Endothelial cell (in vitro differentiated cells): ENCODE measurements at regions not wholly inside any gene's neighbourhood (a gene's known extent, or its start where the extent isn't known, plus 50 kb on each side); places are given as distances from the start of the nearest gene placed in this dataset.
"Not testable (repeated sequence)": the region's sequence is repeated elsewhere in the genome, so short reads cannot be mapped to it uniquely, and the experiment has no call there.

Experiments
- DNase-seq: peaks from one replicate; pipeline ENCODE4 v3.0.0; 2021; ENCODE audit warnings: low spot score
- H3K27ac Mint-ChIP-seq: one replicate; pipeline ENCODE4 v1.8.0; 2021; ENCODE audit warnings: mixed read lengths, inconsistent platforms; ENCODE audit not compliant: unreplicated experiment
- H3K27me3 Mint-ChIP-seq: one replicate; pipeline ENCODE4 v1.8.0; 2021; ENCODE audit warnings: mild to moderate bottlenecking, moderate library complexity, mixed read lengths, inconsistent platforms; ENCODE audit not compliant: unreplicated experiment
- H3K36me3 Mint-ChIP-seq: one replicate; pipeline ENCODE4 v1.8.0; 2021; ENCODE audit warnings: mild to moderate bottlenecking, low read depth, mixed read lengths, inconsistent platforms; ENCODE audit not compliant: unreplicated experiment
- H3K4me1 Mint-ChIP-seq: one replicate; pipeline ENCODE4 v1.8.0; 2021; ENCODE audit warnings: mild to moderate bottlenecking, mixed read lengths, inconsistent platforms; ENCODE audit not compliant: unreplicated experiment
- H3K4me3 Mint-ChIP-seq: one replicate; pipeline ENCODE4 v1.8.0; 2021; ENCODE audit warnings: mild to moderate bottlenecking, mixed read lengths, inconsistent platforms; ENCODE audit not compliant: unreplicated experiment
- H3K9me3 Mint-ChIP-seq: one replicate; pipeline ENCODE4 v1.8.0; 2021; ENCODE audit warnings: mixed read lengths, inconsistent platforms; ENCODE audit not compliant: unreplicated experiment
- CTCF ChIP-seq: fragments of 200-600 bp; sonication (generic); IDR thresholded peaks from one replicate; pipeline ENCODE4 v1.5.0; 2021; ENCODE audit warnings: antibody characterized with exemption; ENCODE audit not compliant: unreplicated experiment

GRCh38 chr9:124084087-124084486 lies 72.5 kb downstream of the LHX2 start:
- DNase-seq: no peak
- no peak overlapping the region for H3K27ac Mint-ChIP-seq
- no peaks in the 10 kb centered on the region for H3K9me3 Mint-ChIP-seq
- H3K4me3 Mint-ChIP-seq: no peak overlapping the region
- peaks cover 5% of the 10 kb centered on the region for H3K27me3 Mint-ChIP-seq
- H3K36me3 Mint-ChIP-seq: no peaks in the 10 kb centered on the region
- TF ChIP-seq CTCF: no peak
- H3K4me1 Mint-ChIP-seq: peaks cover under 1% of the 10 kb centered on the region

GRCh38 chr9:124087226-124087625 lies 75.7 kb downstream of the LHX2 start:
- Mint-ChIP-seq H3K27ac (no peak overlapping the region), H3K4me1 (peaks cover 3% of the 10 kb centered on the region), H3K9me3 (no peaks in the 10 kb centered on the region), H3K4me3 (no peak overlapping the region), H3K27me3 (peaks cover 5% of the 10 kb centered on the region), H3K36me3 (peaks cover 6% of the 10 kb centered on the region)
- no peak for TF ChIP-seq CTCF
- DNase-seq: no peak

- Mint-ChIP-seq H3K27me3 (peaks cover 5% of the 10 kb centered on the region), H3K4me1 (peaks cover 3% of the 10 kb centered on the region), H3K36me3 (peaks cover 6% of the 10 kb centered on the region), H3K27ac (no peak overlapping the region), H3K9me3 (no peaks in the 10 kb centered on the region), H3K4me3 (no peak overlapping the region)
- no peak for TF ChIP-seq CTCF
- no peak for DNase-seq
These were observed 76.9 kb downstream of the LHX2 start for GRCh38 chr9:124088476-124088837.

- not testable (repeated sequence) for H3K36me3 Mint-ChIP-seq, H3K27me3 Mint-ChIP-seq, DNase-seq, H3K4me1 Mint-ChIP-seq, H3K9me3 Mint-ChIP-seq, H3K4me3 Mint-ChIP-seq, H3K27ac Mint-ChIP-seq
These were observed 78.3 kb downstream of the LHX2 start for GRCh38 chr9:124089631-124090488.

- Mint-ChIP-seq H3K27me3 (peaks cover 12% of the 10 kb centered on the region), H3K27ac (no peak overlapping the region), H3K36me3 (peaks cover 3% of the 10 kb centered on the region), H3K4me1 (no peaks in the 10 kb centered on the region), H3K4me3 (no peak overlapping the region), H3K9me3 (no peaks in the 10 kb centered on the region)
- TF ChIP-seq CTCF: no peak
- no peak for DNase-seq
These were observed 86.8 kb downstream of the LHX2 start for GRCh38 chr9:124098141-124098905.
